ENCODE measurements at regions not wholly inside any gene's neighbourhood (a gene's known extent, or its start where the extent isn't known, plus 50 kb on each side); places are given as distances from the start of the nearest gene placed in this dataset.

DNA sequence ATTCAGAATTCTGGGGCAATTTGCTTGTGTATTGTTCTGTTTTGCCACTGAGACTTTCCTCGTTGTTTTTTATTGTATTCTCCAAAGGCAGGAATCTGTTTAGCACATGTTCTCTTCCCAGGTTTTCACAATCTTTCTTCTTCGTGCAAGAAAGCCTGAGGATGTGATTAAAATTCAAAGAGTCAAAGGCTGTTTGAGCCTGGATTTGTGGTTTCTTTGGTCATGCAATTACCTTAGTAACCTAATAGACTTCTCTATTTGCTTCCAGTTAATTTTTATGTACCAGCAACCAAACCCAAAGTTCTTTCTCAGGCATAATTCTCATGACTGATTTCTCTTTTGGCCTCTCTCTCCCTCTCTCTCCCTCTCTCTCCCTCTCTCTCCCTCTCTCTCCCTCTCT lies 1420.1 kb upstream of the TENM3 start:
- TF ChIP-seq, protein P1, sequence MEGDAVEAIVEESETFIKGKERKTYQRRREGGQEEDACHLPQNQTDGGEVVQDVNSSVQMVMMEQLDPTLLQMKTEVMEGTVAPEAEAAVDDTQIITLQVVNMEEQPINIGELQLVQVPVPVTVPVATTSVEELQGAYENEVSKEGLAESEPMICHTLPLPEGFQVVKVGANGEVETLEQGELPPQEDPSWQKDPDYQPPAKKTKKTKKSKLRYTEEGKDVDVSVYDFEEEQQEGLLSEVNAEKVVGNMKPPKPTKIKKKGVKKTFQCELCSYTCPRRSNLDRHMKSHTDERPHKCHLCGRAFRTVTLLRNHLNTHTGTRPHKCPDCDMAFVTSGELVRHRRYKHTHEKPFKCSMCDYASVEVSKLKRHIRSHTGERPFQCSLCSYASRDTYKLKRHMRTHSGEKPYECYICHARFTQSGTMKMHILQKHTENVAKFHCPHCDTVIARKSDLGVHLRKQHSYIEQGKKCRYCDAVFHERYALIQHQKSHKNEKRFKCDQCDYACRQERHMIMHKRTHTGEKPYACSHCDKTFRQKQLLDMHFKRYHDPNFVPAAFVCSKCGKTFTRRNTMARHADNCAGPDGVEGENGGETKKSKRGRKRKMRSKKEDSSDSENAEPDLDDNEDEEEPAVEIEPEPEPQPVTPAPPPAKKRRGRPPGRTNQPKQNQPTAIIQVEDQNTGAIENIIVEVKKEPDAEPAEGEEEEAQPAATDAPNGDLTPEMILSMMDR (IDR thresholded peaks at IDR 0.05; ENCODE audit: control insufficient read depth, insufficient read depth, low read depth, low read length, missing control alignments) = no peak
- H3K4me3 ChIP-seq (ENCODE audit: control insufficient read depth, low read depth, low read length) = no peak overlapping the region
- DNase-seq (ENCODE audit: low read depth) = peak; percentile 16

DNA sequence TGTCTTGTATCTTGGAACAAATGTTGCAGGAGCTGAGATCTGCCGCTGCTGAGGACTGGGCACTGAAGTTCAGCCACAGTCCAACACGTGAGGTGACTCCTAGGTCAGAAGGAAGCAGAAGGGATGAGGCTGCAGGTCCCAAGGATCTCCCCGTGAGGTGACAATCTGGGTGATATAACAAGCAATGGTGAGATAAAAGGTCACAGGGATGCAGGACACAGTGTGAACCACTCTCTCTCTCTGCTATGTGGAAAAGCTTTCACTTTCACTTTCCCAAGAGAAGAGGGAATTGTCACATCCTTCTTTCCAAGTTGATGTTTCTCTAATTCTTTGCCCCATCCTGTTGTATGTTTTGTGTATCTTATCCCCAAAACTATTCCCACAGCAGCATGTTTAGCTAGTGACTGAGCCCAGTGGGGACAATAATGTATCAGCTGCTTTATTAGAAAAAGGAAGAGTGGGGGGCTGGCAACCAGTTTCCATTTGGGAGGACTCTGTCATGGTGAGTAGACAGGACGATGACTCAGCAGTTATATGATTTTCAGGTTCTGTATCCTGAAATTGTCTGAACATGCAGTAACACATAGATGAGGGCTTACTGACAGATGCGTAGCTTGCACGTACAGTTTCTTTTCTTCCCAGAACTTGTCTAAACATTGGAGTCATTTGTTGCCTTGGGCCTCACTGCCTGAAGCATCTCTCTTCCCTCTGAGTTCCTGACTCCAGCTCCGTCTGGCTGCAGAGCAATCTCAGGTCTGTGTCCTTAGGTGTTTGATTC lies 1415.8 kb upstream of the TENM3 start:
- DNase-seq (ENCODE audit: low read depth) = peak; percentile 3
- peak overlapping the region; percentile 34 for H3K4me3 ChIP-seq (ENCODE audit: control insufficient read depth, low read depth, low read length)
- TF ChIP-seq, protein P1 (IDR thresholded peaks at IDR 0.05; ENCODE audit: control insufficient read depth, insufficient read depth, low read depth, low read length, missing control alignments) = no peak

- peak; percentile 57 for DNase-seq (ENCODE audit: low read depth)
- TF ChIP-seq, protein P1 (IDR thresholded peaks at IDR 0.05; ENCODE audit: control insufficient read depth, insufficient read depth, low read depth, low read length, missing control alignments) = peak; percentile 74
- H3K4me3 ChIP-seq (ENCODE audit: control insufficient read depth, low read depth, low read length) = no peak overlapping the region
Observed at GRCh38 chr4:180828455-180829018, 1414.7 kb upstream of the TENM3 start.

DNA sequence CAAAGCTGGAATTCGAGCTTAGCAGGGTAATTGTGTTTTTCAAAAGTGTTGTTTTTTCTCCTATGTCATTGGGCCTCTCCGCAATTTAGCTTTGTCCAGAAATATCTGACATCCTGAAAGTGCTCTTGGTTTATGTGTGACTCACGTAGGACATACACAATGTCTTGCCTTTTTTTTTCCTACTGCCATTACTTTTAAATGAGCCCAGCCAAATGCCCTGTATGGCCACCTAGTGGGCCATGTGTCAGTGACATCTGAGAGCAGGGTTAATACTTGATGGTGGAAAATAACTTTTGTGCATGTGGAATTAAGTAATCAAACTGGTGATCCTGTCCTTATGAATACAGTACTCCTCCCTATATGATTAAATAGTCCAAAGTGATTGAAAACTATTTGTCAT lies 1411.1 kb upstream of the TENM3 start:
- TF ChIP-seq, protein P1 (IDR thresholded peaks at IDR 0.05; ENCODE audit: control insufficient read depth, insufficient read depth, low read depth, low read length, missing control alignments) = no peak
- no peak for DNase-seq (ENCODE audit: low read depth)

GRCh38 chr4:180840142-180840541 lies 1403.1 kb upstream of the TENM3 start:
- TF ChIP-seq, protein P1 (IDR thresholded peaks at IDR 0.05; ENCODE audit: control insufficient read depth, insufficient read depth, low read depth, low read length, missing control alignments) = no peak
- DNase-seq (ENCODE audit: low read depth) = no peak
- no peak overlapping the region for H3K4me3 ChIP-seq (ENCODE audit: control insufficient read depth, low read depth, low read length)

More for the DNA sequence above, 1411.1 kb upstream of the TENM3 start:
- no peak overlapping the region for H3K4me3 ChIP-seq (ENCODE audit: control insufficient read depth, low read depth, low read length)

DNA sequence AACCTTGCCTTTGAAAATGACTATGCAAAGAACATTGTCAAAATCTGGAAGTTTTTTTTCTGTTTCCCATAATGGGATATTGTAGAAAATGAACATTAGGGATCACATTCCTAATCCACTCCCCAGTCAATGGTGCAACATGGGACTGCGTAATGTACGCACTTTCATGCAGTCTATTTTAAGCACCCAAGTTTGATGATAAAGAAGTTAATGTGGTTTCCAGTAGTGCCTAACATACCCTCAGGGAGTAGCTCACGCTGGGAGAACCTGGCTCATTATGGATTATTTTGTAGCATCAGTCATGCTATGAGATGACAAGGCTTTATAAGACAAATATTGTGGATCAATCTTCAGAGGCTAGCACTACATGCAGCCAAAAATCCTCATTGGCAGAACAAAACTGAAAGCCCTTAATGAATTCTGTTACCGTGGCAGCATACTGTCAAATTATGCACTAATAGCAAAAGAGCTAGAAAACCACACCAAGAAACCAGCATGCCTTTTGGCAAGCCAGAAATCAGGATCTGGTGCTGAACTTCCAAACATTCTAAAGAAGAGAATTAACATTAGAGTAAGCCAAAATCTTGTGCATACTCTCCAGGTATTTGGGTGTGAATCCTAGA lies 1392.8 kb upstream of the TENM3 start:
- no peak for DNase-seq (ENCODE audit: low read depth)
- H3K4me3 ChIP-seq (ENCODE audit: control insufficient read depth, low read depth, low read length) = no peak overlapping the region
- TF ChIP-seq, protein P1 (IDR thresholded peaks at IDR 0.05; ENCODE audit: control insufficient read depth, insufficient read depth, low read depth, low read length, missing control alignments) = no peak

Data from AG09309 (cell line).